IMR-90 (cell line): ENCODE measurements at regions not wholly inside any gene's neighbourhood (a gene's known extent, or its start where the extent isn't known, plus 50 kb on each side); places are given as distances from the start of the nearest gene placed in this dataset.

Experiments used
- SMC3 ChIP-seq: fragments of 150-350 bp; IDR thresholded peaks from 2 replicates; pipeline ENCODE4 v1.6.1; 2016; ENCODE audit warnings: low read depth, mild to moderate bottlenecking, antibody characterized with exemption, low read length, moderate library complexity
- TF ChIP-seq, protein P1 (sequence below): conservative IDR thresholded peaks from 2 replicates; pipeline ENCODE4 v1.5.1; 2012; ENCODE audit warnings: mild to moderate bottlenecking, low read depth, low read length, improper control_type of control experiment

DNA sequence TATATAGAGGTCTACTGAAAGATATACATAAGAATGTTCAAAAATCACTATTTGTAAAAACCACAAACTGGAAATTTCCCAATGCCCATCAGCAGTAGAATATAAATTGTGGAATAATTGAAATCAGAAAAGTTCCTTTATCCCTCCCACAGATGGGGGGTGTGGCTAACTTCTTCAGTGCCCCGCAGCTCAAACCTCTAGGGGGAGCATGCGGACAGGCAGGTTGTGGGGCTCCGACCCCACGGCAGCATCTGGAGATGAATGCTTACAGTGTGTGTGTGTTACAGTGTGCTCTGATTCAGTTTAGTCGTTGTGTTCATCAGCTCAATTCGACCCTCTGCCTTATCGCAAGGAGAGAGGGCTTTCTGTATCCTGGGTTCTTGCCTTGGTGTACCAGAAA, 262.1 kb upstream of the LRRC7 start:
- TF ChIP-seq, protein P1, sequence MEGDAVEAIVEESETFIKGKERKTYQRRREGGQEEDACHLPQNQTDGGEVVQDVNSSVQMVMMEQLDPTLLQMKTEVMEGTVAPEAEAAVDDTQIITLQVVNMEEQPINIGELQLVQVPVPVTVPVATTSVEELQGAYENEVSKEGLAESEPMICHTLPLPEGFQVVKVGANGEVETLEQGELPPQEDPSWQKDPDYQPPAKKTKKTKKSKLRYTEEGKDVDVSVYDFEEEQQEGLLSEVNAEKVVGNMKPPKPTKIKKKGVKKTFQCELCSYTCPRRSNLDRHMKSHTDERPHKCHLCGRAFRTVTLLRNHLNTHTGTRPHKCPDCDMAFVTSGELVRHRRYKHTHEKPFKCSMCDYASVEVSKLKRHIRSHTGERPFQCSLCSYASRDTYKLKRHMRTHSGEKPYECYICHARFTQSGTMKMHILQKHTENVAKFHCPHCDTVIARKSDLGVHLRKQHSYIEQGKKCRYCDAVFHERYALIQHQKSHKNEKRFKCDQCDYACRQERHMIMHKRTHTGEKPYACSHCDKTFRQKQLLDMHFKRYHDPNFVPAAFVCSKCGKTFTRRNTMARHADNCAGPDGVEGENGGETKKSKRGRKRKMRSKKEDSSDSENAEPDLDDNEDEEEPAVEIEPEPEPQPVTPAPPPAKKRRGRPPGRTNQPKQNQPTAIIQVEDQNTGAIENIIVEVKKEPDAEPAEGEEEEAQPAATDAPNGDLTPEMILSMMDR: no peak
- no peak for TF ChIP-seq SMC3
